ENCODE measurements at regions not wholly inside any gene's neighbourhood (a gene's known extent, or its start where the extent isn't known, plus 50 kb on each side); places are given as distances from the start of the nearest gene placed in this dataset.
"Not testable (repeated sequence)": the region's sequence is repeated elsewhere in the genome, so short reads cannot be mapped to it uniquely, and the experiment has no call there.

GRCh38 chr6:153488267-153488666, 357.2 kb upstream of the RGS17 start:
- Histone ChIP-seq H3K36me3 (no peaks in the 10 kb centered on the region), H3K27me3 (ENCODE audit: insufficient read depth, low read depth, severe bottlenecking) (no peaks in the 10 kb centered on the region), H3K4me3 (ENCODE audit: low read depth, low read length) (no peak overlapping the region), H3K27ac (no peak overlapping the region), H3K9me3 (ENCODE audit: severe bottlenecking) (no peaks in the 10 kb centered on the region)
- no peak for TF ChIP-seq CTCF (IDR thresholded peaks at IDR 0.05; ENCODE audit: low read depth, low read length)
- DNase-seq: no peak

- no peak for DNase-seq
- Histone ChIP-seq H3K36me3 (no peaks in the 10 kb centered on the region), H3K4me3 (ENCODE audit: low read depth, low read length) (no peak overlapping the region), H3K27ac (no peak overlapping the region), H3K9me3 (ENCODE audit: severe bottlenecking) (no peaks in the 10 kb centered on the region), H3K27me3 (ENCODE audit: insufficient read depth, low read depth, severe bottlenecking) (no peaks in the 10 kb centered on the region)
- TF ChIP-seq CTCF (IDR thresholded peaks at IDR 0.05; ENCODE audit: low read depth, low read length): no peak
These were observed 354.0 kb upstream of the RGS17 start for GRCh38 chr6:153485072-153485471.

GRCh38 chr6:153484056-153484455, 353.0 kb upstream of the RGS17 start:
- Histone ChIP-seq H3K4me3 (ENCODE audit: low read depth, low read length) (no peak overlapping the region), H3K27me3 (ENCODE audit: insufficient read depth, low read depth, severe bottlenecking) (no peaks in the 10 kb centered on the region), H3K27ac (no peak overlapping the region), H3K9me3 (ENCODE audit: severe bottlenecking) (no peaks in the 10 kb centered on the region), H3K36me3 (no peaks in the 10 kb centered on the region)
- no peak for TF ChIP-seq CTCF (IDR thresholded peaks at IDR 0.05; ENCODE audit: low read depth, low read length)
- no peak for DNase-seq

- H3K4me3 ChIP-seq (ENCODE audit: low read depth, low read length): no peak overlapping the region
- no peak overlapping the region for H3K27ac ChIP-seq
- TF ChIP-seq CTCF (IDR thresholded peaks at IDR 0.05; ENCODE audit: low read depth, low read length): no peak
- H3K36me3 ChIP-seq: no peaks in the 10 kb centered on the region
- H3K9me3 ChIP-seq (ENCODE audit: severe bottlenecking): no peaks in the 10 kb centered on the region
- no peaks in the 10 kb centered on the region for H3K27me3 ChIP-seq (ENCODE audit: insufficient read depth, low read depth, severe bottlenecking)
- no peak for DNase-seq
These were observed 345.2 kb upstream of the RGS17 start for GRCh38 chr6:153476243-153476642.

- TF ChIP-seq CTCF (IDR thresholded peaks at IDR 0.05; ENCODE audit: low read depth, low read length): no peak
- no peaks in the 10 kb centered on the region for H3K9me3 ChIP-seq (ENCODE audit: severe bottlenecking)
- H3K27me3 ChIP-seq (ENCODE audit: insufficient read depth, low read depth, severe bottlenecking): no peaks in the 10 kb centered on the region
- H3K36me3 ChIP-seq: no peaks in the 10 kb centered on the region
- DNase-seq: no peak
- H3K27ac ChIP-seq: no peak overlapping the region
- H3K4me3 ChIP-seq (ENCODE audit: low read depth, low read length): no peak overlapping the region
These were observed 334.0 kb upstream of the RGS17 start for GRCh38 chr6:153465050-153465449.

GRCh38 chr6:153449279-153449678, 318.2 kb upstream of the RGS17 start:
- no peak overlapping the region for H3K27ac ChIP-seq
- no peaks in the 10 kb centered on the region for H3K9me3 ChIP-seq (ENCODE audit: severe bottlenecking)
- TF ChIP-seq CTCF (IDR thresholded peaks at IDR 0.05; ENCODE audit: low read depth, low read length): no peak
- H3K4me3 ChIP-seq (ENCODE audit: low read depth, low read length): no peak overlapping the region
- no peak for DNase-seq
- no peaks in the 10 kb centered on the region for H3K27me3 ChIP-seq (ENCODE audit: insufficient read depth, low read depth, severe bottlenecking)
- no peaks in the 10 kb centered on the region for H3K36me3 ChIP-seq

- DNase-seq; H3K36me3 ChIP-seq; H3K9me3 ChIP-seq (ENCODE audit: severe bottlenecking); H3K27me3 ChIP-seq (ENCODE audit: insufficient read depth, low read depth, severe bottlenecking); H3K27ac ChIP-seq; H3K4me3 ChIP-seq (ENCODE audit: low read depth, low read length): not testable (repeated sequence)
These were observed 311.7 kb upstream of the RGS17 start for GRCh38 chr6:153442749-153443148.
